ENCODE measurements at regions not wholly inside any gene's neighbourhood (a gene's known extent, or its start where the extent isn't known, plus 50 kb on each side); places are given as distances from the start of the nearest gene placed in this dataset.

DNA sequence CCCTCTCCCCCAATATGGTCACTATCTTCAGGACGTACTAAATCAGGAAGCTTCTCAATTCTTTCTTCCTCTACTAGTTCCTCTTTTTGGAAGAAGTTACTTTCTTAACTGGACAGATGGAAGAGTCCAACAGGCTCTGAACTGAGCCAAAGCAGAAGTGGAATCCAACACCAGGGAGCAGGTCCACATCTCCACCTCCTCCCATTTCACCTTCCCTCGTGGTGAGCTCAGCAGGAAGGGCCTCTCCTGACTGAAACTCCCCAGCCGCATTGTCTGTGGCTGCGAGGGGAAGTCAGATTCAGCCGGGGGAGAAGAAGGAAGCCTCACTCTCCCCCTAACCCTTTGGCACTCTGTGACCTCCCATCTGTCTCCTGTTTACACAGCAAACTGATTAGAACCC is 63.8 kb upstream of the UST start:
- no peaks in the 10 kb centered on the region for H3K27me3 ChIP-seq
- H3K4me1 ChIP-seq = no peaks in the 10 kb centered on the region
- intact Hi-C loops (cut with DNase I) = no loop called here
- 55 to 70% methylated on average over 5 of the region's 5 CpGs for WGBS, 2 donors
- no peak for TF ChIP-seq POLR2A (IDR thresholded peaks at IDR 0.05)
- TF ChIP-seq, protein P1, sequence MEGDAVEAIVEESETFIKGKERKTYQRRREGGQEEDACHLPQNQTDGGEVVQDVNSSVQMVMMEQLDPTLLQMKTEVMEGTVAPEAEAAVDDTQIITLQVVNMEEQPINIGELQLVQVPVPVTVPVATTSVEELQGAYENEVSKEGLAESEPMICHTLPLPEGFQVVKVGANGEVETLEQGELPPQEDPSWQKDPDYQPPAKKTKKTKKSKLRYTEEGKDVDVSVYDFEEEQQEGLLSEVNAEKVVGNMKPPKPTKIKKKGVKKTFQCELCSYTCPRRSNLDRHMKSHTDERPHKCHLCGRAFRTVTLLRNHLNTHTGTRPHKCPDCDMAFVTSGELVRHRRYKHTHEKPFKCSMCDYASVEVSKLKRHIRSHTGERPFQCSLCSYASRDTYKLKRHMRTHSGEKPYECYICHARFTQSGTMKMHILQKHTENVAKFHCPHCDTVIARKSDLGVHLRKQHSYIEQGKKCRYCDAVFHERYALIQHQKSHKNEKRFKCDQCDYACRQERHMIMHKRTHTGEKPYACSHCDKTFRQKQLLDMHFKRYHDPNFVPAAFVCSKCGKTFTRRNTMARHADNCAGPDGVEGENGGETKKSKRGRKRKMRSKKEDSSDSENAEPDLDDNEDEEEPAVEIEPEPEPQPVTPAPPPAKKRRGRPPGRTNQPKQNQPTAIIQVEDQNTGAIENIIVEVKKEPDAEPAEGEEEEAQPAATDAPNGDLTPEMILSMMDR (IDR thresholded peaks at IDR 0.05) = no peak
- H3K27ac ChIP-seq = no peak overlapping the region
- DNase-seq = no peak
- no peaks in the 10 kb centered on the region for H3K9me3 ChIP-seq
- H3K4me3 ChIP-seq (replicated peaks in 1 of 3) = no peak overlapping the region
- H3K36me3 ChIP-seq = no peaks in the 10 kb centered on the region

DNA sequence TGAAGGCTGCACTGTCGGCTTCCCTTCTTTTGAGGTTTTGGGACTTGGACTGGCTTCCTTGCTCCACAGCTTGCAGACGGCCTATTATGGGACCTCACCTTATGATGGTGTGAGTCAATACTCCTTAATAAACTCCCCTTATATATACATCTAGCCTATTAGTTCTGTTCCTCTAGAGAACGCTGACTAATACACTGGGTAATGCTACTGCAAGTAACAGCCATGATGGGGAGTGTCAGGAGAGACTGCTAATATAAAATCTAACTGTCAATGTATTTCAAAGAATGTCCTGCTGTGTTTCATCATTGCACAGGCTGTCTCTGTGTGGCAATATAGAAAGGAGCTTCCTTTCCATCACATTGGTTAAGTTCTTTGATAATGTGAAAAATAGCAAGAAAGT is 57.7 kb upstream of the UST start:
- no peaks in the 10 kb centered on the region for H3K36me3 ChIP-seq
- H3K27me3 ChIP-seq = no peaks in the 10 kb centered on the region
- WGBS, 2 donors = 63 to 93% methylated on average over 3 of the region's 3 CpGs
- peaks cover 0 to 3% of the 10 kb centered on the region in 2 donors for H3K4me1 ChIP-seq
- intact Hi-C loops (cut with DNase I) = no loop called here
- H3K4me3 ChIP-seq (replicated peaks in 1 of 3) = no peak overlapping the region
- no peak overlapping the region for H3K27ac ChIP-seq
- H3K9me3 ChIP-seq = no peaks in the 10 kb centered on the region
- TF ChIP-seq, protein P1 (IDR thresholded peaks at IDR 0.05) = no peak
- TF ChIP-seq POLR2A (IDR thresholded peaks at IDR 0.05) = no peak
- DNase-seq = no peak

DNA sequence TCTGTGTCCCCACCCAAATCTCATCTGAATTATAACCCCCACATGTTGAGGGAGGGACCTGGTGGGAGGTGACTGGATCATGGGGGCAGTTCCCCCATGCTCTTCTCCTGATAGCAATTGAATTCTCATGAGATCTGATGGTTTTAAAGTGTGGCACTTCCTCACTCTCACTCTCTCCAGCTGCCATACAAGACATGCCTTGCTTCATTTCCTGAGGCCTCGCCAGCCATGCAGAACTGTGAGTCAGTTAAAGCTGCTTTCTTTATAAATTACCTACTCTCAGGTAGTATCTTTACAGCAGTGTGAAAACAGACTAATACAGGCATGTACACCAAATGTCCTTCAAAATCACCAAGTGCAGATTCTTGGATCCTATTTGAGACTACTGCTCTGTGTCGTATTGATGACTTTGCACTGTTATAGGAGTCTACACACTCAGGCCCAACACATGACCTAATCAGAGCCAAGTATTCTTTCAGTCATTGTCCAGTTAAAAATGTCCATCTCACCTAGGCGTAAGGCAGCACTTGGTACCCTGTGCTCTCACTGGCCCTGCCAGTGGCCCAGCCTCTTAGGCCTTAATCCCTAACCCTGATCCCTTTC is 52.8 kb upstream of the UST start:
- H3K9me3 ChIP-seq = no peaks in the 10 kb centered on the region
- 84 to 90% methylated on average over 3 of the region's 3 CpGs for WGBS, 2 donors
- H3K4me3 ChIP-seq (replicated peaks in 1 of 3) = no peak overlapping the region
- peaks cover 0 to 6% of the 10 kb centered on the region in 2 donors for H3K4me1 ChIP-seq
- H3K36me3 ChIP-seq = no peaks in the 10 kb centered on the region
- intact Hi-C loops (cut with DNase I) = no loop called here
- TF ChIP-seq POLR2A (IDR thresholded peaks at IDR 0.05) = no peak
- TF ChIP-seq, protein P1 (IDR thresholded peaks at IDR 0.05) = no peak
- no peak overlapping the region for H3K27ac ChIP-seq
- peak; percentile 39 to 59 for DNase-seq
- H3K27me3 ChIP-seq = no peaks in the 10 kb centered on the region

Data from thyroid gland (tissue), 4 donors.